NCI-H1048 (cell line): ENCODE measurements at regions not wholly inside any gene's neighbourhood (a gene's known extent, or its start where the extent isn't known, plus 50 kb on each side); places are given as distances from the start of the nearest gene placed in this dataset.
"Not testable (repeated sequence)": the region's sequence is repeated elsewhere in the genome, so short reads cannot be mapped to it uniquely, and the experiment has no call there.

Experiments
- DNase-seq: peaks from one replicate; lab custom pipeline; 2025; lab: John Stamatoyannopoulos, UW

GRCh38 chr6:165167861-165168260 lies 141.5 kb downstream of the C6orf118 start:
- DNase-seq: no peak

- no peak for DNase-seq
Observed at GRCh38 chr6:165167311-165167710, 142.1 kb downstream of the C6orf118 start.

- DNase-seq: no peak
Observed at GRCh38 chr6:165163519-165163918, 145.9 kb downstream of the C6orf118 start.

DNA sequence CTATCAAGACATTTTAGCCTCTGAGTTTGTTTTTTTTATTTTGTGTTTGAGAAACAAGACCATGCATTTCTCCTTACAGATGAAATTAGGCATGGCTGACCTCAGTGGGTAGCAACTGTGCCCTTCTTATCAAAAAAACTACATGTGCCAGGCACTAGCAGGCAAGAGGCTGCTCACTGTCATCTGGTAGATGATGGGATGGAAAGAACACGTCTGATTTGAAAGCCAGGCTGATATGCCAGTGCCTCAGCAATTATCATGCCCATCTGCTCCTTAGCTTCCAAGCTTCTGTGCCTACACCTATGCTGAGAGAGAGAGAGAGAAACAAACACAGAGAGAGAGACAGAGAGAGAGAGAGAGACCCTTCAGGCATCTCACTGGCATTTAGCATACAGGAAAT lies 149.9 kb downstream of the C6orf118 start:
- no peak for DNase-seq

DNA sequence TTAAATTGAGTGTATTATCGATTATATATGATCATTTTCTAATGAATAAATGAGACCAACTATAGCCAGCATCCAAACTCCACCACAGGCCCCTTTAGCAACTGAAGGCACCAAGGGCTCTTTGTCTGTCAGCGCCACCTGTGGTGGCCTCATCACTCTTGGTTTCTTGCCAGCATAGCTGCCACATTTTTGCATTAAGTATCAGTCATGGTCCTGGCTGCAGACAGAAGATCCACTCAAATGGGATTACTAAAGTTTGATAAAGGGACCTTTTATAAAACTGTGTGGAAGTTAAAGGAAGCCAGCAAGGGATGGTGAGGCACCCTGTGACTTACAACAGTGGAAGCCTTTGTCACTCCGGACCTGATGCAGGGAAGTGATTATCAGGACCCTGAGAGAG lies 162.9 kb downstream of the C6orf118 start:
- DNase-seq: no peak

GRCh38 chr6:165135889-165136288 lies 173.5 kb downstream of the C6orf118 start:
- no peak for DNase-seq

- DNase-seq: no peak
Observed at GRCh38 chr6:165129086-165129485, 180.3 kb downstream of the C6orf118 start.

DNA sequence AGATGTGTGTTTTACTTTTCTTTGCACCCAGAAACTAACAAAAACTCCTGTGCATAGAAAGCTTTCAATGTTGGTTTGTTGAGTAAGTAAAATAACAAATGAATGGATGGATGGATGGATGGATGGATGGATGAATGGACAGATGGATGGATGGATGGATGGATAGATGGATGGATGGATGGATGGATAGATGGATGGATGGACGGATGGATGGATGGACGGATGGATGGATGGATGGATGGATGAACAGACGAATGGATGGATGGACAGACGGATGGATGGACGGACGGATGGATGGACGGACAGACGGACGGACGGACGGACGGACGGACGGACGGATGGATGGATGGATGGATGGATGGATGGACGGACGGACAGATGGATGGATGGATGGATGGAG lies 181.7 kb downstream of the C6orf118 start:
- not testable (repeated sequence) for DNase-seq

GRCh38 chr6:165124681-165125080 lies 184.7 kb downstream of the C6orf118 start:
- not testable (repeated sequence) for DNase-seq

- DNase-seq: no peak
Observed at GRCh38 chr6:165119231-165120020, 190.0 kb downstream of the C6orf118 start.

- no peak for DNase-seq
Observed at GRCh38 chr6:165118736-165119135, 190.7 kb downstream of the C6orf118 start.

GRCh38 chr6:165117806-165118205 lies 191.6 kb downstream of the C6orf118 start:
- no peak for DNase-seq

GRCh38 chr6:165117121-165117520 lies 192.3 kb downstream of the C6orf118 start:
- DNase-seq: no peak

DNA sequence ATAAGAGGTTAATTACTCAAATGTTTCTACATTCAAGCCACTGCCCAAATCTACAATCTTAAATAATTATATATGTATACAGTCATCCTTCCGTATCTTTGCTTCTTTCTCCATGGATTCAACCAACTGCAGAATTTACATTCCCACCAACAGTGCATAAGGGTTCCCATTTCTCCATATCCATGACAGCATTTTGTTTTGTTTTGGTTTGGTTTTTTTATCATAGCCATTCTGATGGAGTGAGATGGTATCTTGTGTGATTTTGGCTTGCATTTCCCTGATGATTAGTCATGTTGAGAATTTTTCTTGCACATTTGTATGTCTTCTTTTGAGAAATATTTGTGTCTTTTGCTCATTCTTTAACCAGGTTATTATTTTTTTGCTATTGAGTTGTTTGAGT lies 198.5 kb downstream of the C6orf118 start:
- DNase-seq: no peak

DNA sequence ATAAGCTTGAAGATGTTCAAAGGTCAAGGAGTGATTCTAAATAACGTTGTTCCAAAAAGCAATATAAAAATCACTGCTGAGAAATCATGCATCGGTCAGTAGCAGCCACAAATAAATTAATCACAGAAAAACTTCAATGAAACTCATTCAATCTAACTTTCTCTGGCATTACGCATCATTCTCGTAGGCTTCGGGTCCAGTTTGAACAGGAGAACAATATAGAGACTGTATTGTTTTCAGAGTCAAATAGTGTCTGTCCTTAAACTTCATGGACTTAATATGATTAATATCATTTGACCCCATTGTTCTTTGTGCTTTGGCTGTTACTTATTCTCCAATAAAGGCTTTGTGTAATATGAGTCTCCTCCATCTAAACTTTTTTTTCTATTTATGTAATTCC lies 200.4 kb downstream of the C6orf118 start:
- no peak for DNase-seq

- DNase-seq: no peak
Observed at GRCh38 chr6:165106261-165106660, 203.1 kb downstream of the C6orf118 start.

GRCh38 chr6:165098165-165098564 lies 211.2 kb downstream of the C6orf118 start:
- no peak for DNase-seq

GRCh38 chr6:165096868-165097267 lies 212.5 kb downstream of the C6orf118 start:
- no peak for DNase-seq

GRCh38 chr6:165096209-165096608 lies 213.2 kb downstream of the C6orf118 start:
- DNase-seq: no peak

GRCh38 chr6:165092881-165093595 lies 216.4 kb downstream of the C6orf118 start:
- DNase-seq: no peak

GRCh38 chr6:165091121-165091785 lies 218.2 kb downstream of the C6orf118 start:
- no peak for DNase-seq

DNA sequence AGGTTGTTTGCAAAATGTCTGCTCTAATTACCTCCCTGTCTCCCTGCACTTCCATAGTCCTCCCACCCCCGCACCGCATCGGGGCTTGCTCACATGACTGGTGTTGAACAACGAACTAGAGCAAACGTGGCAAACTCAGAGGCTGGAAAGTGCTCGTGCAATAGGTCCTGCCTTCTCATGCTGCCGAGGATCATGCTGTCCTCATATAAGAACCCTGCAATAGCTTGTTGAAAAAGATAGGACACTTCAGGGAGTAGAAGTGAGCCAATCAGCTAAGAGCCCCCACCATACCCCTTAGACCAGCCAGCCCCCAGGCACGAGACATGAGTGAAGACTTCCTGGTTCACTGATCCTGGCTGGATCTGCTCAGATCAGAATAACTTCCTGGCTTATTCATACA lies 219.2 kb downstream of the C6orf118 start:
- DNase-seq: no peak

DNA sequence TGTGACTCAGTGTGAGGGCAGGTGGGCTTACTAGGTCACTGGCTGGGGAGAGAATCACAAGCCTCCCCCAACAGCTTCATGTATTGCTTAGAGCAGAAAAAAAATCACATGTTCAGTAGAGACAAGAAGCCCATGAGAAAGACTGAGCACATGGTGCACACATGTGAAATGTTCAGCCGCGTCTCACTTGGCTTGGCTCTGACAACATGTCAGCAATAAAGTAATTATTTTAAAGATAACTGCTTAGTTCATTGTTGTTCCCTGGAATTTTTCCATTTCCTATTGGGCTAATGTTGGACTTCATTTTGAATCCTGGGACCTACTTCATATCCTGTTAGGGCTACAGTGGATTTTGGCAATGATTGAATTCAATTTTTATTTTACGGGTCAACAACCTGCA lies 222.6 kb downstream of the C6orf118 start:
- no peak for DNase-seq
